GM18511 (cell line): ENCODE measurements at regions not wholly inside any gene's neighbourhood (a gene's known extent, or its start where the extent isn't known, plus 50 kb on each side); places are given as distances from the start of the nearest gene placed in this dataset.

Experiments
- ATAC-seq: cut with Tn5 transposase; IDR thresholded peaks from one replicate; pipeline ENCODE4 v1.9.1; 2021; ENCODE audit warnings: mild to moderate bottlenecking, moderate library complexity; ENCODE audit not compliant: unreplicated experiment

DNA sequence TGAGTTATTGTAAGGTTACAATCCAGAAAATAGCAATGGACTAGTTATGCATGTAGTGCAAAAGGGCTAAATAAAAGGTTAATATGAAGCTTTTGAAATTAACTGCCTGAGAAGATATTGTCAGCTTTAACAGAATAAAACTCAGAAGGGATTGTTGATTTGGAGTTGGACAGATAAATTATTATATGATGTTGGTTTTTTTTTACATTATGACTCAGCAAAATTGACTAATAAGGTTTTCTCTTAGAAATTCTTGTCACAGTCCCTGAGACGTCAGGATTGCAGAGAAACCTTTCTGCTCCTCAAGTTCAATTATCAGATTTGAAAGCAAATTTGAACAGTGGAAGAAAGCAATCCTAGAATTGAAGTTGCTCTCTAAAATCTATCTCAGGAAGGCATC, 946.9 kb downstream of the CBLN2 start:
- no peak for ATAC-seq

DNA sequence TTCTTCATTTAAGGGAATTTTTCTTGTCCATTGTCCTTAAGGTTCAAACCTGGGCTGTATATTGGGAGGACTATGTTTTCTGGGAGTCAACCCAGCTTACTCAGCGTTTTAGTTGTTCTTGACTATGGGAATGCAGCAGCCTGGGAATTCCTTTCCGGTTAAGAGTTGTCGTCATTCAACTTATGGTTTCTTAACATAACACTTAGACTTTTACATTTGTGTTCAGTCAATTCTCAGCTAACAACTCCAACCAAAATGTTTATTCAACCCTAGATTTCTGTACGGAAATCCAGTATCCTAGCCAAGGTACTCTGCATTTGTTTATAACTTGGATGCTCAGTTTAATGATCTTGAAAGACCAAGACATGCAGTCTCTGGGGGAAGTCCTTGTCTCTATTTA, 960.9 kb downstream of the CBLN2 start:
- no peak for ATAC-seq

DNA sequence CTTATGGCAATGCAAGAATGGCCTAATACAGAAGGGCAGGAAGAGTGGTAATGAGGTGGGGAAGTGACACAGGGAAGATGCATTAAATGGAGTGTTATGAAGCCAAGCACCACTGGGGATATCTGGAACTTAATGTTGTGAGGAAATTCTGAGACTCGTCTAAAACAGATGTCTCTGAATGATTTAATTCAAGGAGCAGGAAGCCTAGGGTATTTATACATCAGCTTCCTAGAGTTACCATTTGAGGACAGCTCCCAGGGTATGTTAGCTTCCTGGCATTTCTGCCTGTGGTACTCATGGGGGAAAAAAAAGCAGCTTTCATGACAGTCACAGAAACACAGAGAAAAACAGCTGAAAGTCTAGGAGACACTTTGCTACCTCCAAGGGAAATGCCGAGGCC, 989.5 kb downstream of the CBLN2 start:
- ATAC-seq, result no peak

DNA sequence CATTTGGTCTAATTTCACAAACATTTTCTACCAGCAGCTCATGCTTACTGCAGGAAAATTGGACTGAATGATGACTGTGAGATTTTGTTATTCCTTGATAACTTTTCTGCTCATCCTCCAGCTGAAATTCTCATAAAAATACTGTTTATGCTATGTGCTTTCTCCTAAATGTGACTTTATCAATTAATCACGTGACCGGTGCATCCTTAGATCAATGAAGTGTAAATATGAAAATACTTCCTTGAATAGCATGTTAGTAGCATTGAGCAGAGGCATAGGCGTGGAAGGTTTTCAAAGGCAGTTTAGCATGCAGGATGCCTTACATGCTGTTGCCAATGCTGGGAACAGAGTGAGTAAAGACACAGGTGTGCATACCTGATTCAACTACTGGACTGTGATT, 1002.5 kb downstream of the CBLN2 start:
- no peak for ATAC-seq

DNA sequence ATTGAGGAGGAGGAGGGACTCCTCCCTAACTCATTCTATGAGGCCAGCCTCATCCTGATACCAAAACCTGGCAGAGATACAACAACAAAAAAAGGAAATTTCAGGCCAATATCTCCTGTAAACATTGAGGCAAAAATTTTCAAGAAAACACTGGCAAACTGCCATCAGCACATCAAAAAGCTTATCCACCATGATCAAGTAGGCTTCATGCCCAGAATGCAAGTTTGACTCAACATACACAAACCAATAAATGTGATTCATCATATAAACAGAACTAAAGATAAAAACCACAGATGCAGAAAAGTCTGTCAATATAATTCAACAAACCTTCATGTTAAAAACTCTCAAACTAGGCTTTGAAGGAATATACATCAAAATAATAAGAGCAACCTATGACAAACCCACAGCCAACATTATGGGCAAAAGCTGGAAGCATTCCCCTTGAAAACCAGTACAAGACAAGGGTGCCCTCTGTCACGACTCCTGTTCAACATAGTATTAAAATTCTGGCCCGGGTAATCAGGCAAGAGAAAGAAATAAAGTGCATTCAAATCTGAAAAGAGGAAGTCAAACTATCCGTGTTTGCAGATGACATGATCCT, 1014.3 kb downstream of the CBLN2 start:
- no peak for ATAC-seq

DNA sequence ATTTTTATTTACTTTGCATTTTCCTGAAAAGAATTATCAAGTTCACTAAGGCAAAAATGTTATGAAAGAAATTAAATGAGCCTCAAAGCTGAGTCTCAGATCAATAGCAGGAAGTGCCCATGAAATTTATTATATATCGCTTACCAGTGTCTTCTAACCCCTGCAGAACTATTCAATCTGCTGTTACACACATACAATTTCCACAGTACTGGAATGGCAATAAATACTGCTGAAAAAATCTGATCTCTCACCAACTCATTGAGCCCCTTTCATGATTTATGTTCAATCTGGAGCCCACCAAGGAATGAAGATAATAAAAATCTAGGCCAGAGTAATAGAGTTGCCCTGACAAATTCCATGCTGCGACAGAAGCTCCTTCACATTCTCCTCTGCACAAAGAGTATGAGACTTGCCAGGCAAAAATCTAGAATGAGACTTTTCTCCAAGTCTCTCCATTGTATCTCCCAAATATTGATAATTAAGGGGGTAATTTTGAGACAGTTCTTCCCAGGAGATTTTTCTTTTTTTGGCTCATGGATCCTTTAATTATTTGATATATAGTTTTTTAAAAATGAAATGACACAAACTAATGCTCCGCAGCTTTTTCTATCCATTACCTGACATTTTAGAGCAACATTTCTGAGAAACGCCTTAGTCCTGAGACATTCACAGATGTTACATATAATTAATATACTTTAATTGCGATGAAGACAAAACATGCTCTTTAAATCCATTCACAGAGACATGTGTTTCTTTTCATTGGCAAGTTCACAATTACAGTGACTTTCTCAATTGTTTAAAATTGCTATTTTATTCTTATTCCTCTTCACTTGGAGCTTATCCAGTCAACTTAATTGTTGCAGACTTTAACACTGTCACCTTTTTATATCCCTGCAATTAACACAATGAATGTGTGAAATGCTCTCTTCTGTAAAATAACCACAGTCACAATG, 1020.4 kb downstream of the CBLN2 start:
- ATAC-seq, result no peak

DNA sequence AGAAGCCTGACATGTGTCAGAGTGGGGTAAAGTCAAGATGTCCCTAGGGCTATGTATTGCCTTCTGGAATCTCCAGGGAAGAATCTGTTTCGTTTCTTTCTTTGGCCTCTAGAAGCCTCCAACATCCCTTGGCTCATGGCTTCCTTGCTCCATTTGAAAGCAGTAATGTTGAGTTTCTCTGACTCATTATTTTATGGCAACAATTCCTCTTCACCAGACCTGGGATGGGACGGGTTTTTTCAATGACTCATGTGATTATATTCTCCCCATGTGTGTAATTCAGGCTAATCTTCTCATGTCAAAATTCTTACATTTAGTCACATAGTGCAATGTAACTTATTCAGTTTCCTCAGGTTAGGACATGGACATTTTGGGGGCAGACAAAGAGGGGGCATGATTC, 1038.6 kb downstream of the CBLN2 start:
- ATAC-seq, result no peak

DNA sequence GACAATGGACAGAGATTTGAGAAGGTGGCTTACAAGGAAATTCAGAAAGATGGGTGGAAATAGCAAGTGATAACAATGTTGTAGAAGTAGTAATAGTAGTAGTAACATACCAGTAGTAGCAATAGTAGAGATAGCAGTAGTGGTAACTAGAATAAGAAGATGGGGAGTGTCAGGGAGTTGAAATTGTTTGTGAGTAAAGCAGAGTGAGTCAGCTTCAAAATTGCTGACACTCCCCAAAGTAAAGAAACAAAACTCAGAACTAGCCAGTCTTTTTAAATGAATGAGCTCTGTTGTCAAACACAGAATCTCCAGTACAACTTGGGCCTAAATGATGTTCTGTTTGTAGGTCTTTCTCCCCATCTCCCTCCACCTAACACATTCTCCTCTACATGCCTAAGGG, 1040.9 kb downstream of the CBLN2 start:
- ATAC-seq, result no peak

DNA sequence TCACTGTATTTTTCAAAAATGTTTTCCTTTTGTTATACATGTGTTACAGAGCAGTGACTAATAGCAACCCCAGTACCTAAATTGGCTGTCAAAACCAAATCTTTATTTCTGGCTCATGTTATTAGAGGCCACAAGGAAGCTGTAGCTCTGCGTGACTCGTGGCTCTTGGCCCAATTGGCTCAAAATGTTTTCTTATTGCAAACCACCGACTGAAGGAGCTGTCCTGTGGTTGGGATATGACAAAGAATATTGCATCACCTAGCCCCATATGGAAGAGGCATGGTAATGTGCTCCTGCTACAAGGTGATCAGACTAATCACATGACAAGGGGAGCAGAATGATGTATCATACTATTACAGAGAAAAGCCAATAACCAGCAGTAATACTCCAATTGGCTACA, 1058.5 kb downstream of the CBLN2 start:
- no peak for ATAC-seq

DNA sequence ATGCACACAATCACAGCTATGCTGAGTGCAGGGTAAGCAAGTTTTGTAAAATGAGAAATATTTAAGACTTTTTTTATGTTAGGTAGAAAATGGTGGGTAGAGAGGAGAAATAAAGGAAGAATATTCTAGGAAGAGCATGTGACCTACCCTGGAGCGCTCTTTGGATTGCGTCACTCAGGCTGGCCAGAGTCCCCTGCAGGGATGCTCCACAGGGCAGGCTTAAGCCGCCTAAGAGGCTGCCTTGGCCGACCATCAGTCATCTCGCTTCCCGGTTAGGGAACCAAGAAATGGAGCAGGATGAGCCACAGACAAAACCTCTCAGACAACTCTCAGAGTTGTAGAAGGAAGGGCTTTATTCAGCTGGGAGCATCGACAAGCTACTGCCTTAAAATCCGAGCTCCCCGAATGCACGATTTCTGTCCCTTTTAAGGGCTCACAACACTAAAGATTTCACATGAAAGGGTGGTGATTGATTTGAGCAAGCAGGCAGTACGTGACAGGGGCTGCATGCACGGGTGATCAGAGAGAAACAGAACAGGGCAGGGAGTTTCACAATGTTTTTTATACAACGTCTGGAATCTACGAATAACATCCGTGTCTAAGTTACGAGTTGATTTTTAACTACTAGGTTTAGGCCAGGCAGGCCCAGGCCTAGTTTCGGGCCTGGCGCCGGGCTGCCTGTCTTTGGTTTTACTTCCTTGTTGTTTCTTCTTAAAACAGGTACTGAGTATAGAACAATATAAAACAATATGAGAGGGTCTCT, 1072.0 kb downstream of the CBLN2 start:
- no peak for ATAC-seq

DNA sequence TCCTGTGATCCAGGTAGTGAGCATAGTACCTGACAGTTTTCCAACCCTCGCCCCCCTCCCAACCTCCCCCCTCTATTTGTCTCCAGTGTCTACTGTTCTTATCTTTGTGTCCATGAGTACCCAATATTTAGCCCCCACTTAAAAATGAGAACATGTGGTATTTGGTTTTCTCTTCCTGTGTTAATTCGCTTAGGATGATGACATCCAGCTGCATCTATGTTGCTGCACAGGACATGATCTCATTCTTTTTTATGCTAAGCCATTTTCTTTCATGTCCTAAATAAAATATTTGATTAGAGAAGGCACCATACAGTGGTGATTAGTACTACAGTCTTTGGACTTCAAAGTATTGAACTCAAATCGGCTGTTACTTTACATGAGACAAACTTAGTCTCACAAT, 1087.9 kb downstream of the CBLN2 start:
- ATAC-seq, result no peak

DNA sequence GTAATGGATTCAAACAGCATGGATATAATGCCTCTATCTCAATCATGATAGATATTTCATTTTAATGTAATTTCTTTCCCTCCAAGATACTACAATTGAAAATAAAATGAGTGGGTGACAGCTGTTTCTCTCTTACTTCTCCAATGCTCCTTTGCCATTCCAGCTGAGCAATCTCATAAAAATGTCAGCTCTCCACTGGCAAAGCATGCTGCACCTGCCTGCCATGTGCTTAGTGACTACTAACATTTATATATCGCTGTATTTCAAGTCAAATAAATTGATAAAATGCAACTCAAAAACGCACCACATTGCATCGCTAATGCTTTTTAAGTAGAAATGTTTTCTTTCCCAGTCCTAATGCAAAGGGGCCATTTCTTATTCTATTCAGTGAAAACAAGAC, 1093.9 kb downstream of the CBLN2 start:
- no peak for ATAC-seq

DNA sequence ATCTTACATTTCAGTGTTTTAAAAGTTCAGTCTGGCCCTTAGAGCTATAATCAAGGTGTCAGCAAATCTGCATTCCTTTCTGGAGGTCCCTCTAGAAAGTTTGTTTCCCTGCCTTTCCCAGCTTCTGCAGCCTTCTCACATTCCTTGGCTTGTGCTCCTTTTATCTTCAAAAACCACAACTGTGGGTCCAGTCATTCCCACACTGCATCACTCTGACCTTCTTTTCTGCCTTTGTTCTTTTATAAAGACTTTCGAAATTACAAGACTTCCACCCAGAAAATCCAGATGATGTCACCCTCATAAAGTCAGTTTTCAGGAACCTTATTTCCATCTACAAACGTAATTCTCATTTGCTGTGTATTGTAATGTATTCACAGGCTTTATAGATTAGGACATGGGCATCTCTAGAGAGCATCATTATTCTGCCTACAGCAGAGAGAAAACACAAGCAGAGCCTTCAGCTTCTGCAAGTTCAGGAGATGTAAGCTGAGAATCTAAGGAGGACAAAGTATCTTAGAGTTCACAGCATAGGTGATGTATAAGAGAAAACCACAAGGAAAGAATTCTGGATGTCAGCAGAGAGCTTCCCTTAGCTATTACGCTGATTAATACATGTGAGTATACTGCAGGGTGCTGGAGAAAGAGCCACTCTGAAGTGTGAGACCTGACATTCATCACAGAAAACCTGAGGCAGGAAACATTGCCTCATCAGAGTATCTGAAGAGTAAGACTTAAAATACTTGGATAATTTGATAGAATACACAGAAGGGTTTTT, 1100.2 kb downstream of the CBLN2 start:
- no peak for ATAC-seq

DNA sequence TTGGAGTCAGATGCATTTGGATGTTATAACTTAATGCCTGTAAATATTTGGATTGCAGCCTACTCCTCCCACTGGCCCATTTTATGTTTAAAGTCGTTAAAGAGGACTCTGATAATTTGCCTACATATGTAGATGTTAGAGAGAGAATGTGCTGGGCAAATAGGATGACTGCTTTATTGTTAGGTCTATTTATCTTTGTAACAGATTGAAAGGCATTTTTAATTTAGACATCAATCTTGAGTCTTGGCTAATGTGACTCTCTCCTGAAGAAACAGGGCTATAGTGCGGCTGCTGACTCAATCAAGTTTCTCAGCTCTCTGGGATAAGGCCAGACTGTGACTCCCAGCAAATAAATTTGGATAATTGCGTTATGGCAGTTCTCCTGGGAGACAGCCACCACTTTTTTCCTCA, 1101.4 kb downstream of the CBLN2 start:
- no peak for ATAC-seq

DNA sequence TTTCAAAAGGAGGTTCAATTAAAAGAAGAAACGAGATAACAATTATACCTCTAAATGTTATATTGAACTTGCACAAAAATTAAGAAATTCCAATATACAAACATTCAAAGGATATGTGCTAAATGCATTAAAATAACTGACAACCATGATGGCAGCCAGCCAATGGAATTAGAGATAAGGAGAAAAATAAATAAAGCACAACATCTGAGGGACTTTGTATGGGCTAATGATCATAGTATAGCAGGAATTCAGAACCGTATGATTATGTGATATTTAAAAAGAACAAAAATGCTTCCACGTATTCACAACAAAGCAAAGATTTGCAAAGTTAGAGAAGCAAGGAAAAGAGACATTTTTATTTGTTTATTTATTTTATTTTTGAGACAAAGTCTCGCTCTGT, 1103.0 kb downstream of the CBLN2 start:
- ATAC-seq, result no peak

DNA sequence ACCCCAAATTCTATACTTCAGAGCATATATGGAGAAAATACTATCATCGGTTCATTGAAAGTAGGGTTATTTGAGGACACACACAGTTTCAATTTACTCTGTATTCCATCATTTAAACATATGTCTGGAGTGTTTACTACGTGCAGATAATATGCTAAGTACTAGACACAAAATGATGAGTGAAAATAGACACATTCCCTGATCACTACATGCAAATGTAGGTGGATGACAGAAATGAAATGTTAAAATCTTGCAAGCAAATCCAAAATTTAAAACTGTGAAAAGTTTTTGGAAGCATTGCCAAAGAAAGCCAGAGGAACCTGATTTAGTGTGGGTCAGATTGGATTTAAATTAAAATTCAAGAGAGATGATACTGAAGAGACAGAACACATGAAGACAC, 1106.6 kb downstream of the CBLN2 start:
- no peak for ATAC-seq

DNA sequence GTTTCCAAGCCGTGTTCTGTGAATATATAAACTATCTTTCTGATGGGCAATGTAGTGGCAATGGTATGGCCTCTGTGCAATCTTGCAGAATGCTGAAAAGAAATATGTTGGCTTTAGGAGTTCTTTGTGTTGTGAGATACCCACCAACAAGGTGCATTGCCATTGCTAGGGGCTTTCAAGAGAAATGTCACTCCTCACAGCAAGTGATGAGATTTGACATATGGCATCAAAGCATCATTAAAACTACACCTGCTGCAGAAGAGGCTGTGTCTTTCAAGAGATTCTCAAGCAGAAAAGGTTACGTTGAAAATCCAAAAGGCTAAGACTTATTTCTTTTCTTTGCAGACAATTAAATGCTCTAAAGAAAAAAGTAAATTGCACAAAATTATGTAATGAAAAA, 1110.8 kb downstream of the CBLN2 start:
- ATAC-seq, result no peak

DNA sequence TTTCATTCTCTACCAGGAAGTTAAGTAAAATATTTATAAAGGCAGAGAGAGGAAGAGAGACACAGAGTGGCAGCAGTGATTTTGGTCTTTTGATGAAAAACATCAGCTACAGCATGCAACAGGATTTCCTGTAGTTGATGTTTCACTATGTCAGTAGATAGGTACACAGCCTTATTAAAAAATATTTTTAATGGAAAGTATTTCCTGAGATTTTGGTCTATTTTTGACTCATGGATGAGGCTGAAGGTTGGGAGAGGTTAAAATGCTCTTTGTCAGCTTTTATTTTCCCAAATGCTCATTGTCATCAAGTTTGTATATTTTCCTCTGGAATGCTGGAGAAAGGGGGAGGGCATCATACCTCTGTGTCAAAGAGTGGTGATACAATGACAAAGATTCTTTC, 1112.5 kb downstream of the CBLN2 start:
- ATAC-seq, result no peak

DNA sequence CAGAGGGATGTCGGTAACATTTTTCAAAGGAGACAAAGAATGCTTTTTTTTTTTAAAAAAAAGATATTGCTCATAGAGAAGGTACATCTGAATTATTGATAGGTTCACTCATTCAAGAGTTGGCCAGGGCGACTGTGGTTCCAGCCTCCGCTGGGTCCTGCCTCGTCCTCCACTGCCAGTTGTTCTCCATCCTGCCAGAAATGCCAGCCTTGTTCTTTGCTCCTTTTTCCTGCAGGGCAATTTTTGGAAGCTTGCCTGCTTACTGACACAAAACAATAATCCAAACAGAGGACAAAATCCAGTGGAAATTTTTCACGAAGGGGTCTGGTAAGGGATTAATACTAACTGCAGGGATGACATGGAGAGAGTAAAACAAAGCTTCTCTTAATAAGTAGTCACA, 1113.0 kb downstream of the CBLN2 start:
- ATAC-seq, result no peak

DNA sequence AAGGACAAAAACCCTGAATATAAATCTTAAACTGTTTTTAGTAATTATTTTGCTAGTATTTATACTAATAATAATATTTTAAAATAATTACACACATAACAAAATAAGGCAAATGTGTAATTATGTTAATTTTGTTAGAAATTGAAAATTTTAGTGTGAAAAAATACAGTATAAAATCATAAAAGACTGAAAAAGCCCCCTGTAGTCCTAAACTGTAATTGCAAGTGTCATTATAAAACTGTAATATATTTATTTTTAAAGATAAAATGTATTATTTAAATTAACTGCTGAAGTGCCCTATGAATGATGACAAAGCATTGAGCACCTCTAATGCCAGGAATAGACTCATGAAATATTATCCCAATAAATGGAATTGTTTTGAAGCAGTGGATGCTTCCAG, 1117.7 kb downstream of the CBLN2 start:
- ATAC-seq, result no peak

DNA sequence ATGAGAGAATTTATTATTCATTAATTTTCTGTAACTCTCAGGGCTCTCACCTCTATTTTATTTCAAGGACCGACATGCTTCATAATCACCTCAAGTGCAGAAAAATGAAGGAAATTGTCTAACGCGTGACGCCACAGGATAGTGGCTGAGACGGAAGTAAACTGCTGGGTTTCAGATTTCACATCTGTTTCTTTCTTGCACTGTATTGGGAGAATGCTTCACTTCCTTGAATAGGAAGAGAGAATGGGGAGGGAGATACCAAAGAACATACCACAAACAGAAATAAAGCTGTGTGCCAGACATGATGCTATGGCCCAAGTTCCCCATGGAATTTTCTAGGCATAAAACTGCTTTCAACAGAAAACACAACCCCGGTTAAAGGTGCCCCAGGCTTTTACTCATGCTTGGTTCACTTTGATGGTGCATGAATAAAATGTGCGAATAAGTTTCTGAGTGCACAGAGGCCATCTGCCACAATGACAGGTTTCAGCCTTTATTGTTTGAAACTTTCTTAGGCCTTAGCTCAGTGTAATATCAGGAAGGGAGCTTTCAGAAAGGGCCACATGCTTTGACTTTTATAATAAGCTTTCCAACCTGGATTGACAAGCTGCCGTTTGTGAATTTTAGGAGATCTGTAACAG, 1116.4 kb downstream of the SOCS6 start:
- no peak for ATAC-seq
